NCI-H2107 (cell line): ENCODE measurements at regions not wholly inside any gene's neighbourhood (a gene's known extent, or its start where the extent isn't known, plus 50 kb on each side); places are given as distances from the start of the nearest gene placed in this dataset.
"Not testable (repeated sequence)": the region's sequence is repeated elsewhere in the genome, so short reads cannot be mapped to it uniquely, and the experiment has no call there.

ENCODE experiments used
- DNase-seq: peaks from one replicate; lab custom pipeline; 2025; lab: John Stamatoyannopoulos, UW

DNA sequence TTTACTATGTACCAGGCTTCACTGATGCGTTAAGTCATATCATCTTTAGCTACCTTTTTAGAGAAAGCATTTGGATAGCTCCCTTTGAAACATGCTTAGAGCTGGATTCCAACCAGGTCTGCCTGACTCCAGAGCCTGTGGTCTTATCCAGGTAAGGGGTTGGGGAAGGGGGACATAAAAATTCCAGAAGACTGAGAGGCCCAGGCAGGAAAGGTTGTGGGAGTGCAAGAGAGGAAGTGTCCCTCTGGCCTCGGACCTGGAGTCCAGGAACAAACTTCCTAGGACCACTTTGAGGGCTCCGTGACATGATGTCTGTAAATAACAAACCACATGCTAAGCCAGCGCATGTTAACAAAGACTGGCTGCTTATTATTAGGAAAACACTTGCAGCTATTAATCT is 163.0 kb upstream of the KCNG1 start:
- DNase-seq: no peak

GRCh38 chr20:51185277-51185676 is 162.4 kb upstream of the KCNG1 start:
- no peak for DNase-seq

GRCh38 chr20:51184289-51184688 is 161.4 kb upstream of the KCNG1 start:
- DNase-seq: no peak

- no peak for DNase-seq
Observed at GRCh38 chr20:51183451-51183850, 160.5 kb upstream of the KCNG1 start.

DNA sequence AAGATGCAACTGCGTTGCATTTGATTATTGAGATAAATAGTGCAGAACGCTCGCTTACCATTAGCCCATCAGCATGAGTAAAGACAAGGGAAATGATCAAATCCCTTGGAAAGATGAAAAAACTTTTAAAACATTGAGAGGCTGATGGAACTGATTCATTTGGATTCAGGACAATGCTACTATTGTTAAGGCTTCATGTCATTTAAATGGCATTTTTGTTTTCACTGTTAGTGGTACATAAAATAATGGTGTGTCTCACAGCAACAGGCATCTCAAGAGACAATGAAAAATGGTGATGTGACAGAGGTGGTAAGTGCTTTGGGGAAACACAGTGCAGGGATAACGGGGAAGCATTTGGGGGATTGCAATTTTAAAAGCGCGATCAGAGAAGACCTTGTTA is 159.7 kb upstream of the KCNG1 start:
- DNase-seq: no peak

DNA sequence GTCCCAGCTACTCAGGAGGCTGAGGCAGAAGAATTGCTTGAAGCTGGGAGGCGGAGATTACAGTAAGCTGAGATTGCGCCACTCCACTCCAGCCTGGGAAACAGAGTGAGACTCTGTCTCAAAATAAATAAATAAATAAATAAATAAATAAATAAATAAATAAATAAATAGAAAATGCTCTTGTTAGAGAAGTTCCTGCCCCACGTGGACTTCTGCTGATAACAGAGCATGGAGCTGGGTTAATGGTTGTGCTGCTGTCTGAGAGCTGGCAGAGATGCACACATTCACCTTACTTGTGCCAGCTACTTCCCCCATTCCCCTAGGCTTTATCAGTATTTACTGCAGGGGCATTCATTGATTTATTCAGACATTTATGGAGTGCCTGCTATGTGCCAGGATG is 155.2 kb upstream of the KCNG1 start:
- DNase-seq: no peak

GRCh38 chr20:51176876-51177275 is 154.0 kb upstream of the KCNG1 start:
- no peak for DNase-seq

GRCh38 chr20:51176446-51176845 is 153.5 kb upstream of the KCNG1 start:
- no peak for DNase-seq

- DNase-seq: no peak
Observed at GRCh38 chr20:51175724-51176123, 152.8 kb upstream of the KCNG1 start.

DNA sequence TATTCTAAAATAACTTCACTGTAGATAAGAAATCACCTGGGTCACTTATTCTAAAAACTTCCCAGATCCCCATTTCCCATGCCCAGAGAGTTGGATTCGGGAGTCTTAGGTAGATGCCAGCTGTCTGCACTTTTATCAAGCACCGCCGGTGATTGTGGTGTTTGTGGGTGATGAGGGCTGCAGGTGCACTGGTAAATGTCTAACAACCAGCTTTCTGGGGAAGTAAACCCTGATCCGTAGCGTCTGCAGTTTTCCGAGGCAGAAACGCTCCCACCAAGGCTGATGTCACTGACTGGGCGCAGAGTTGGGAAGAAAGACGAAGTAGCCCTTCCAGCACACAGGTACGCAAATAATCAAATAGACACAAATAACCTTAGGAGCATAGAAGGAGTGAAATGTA is 152.2 kb upstream of the KCNG1 start:
- no peak for DNase-seq

DNA sequence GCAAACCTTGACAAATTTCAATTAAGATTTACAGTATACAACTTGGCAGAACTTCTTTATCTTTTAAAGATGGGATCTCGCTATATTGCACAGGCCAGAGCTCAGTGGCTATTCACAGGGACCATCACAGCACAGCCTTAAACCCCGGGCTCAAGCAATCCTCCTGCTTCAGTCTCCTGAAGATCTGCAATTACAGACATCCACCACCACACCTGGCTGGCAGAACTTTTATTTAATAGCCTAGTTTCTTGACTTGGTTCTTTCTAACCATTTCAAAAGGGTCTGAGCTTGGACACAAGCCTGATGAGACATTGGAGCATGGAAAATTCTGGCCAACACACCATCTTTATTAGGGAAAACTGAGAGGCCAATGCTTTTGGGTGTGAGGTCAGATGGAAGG is 151.6 kb upstream of the KCNG1 start:
- DNase-seq: no peak

GRCh38 chr20:51172558-51173428 is 149.9 kb upstream of the KCNG1 start:
- no peak for DNase-seq

DNA sequence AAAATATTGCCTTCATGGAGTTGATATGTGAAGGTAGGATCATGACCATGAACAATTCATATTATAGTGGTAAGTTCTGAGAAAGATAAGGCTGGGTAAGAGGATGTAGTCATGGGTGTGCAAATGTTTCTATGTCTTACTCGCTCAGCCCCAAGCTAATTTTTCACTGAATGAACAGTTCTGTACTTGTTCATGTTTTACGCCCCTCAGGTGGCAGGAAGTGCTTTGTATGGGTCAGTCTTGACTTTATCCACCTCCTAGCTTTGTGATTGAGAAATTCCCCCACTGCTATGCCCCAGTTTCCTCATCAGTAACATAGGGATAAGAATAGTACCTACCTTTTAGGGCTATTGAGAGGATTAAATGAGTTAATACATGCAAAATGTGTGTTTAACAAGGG is 148.2 kb upstream of the KCNG1 start:
- DNase-seq: no peak

- DNase-seq: no peak
Observed at GRCh38 chr20:51169813-51170212, 146.9 kb upstream of the KCNG1 start.

GRCh38 chr20:51167911-51168310 is 145.0 kb upstream of the KCNG1 start:
- not testable (repeated sequence) for DNase-seq

GRCh38 chr20:51166489-51166888 is 143.6 kb upstream of the KCNG1 start:
- no peak for DNase-seq

- DNase-seq: no peak
Observed at GRCh38 chr20:51165131-51165530, 142.2 kb upstream of the KCNG1 start.

DNA sequence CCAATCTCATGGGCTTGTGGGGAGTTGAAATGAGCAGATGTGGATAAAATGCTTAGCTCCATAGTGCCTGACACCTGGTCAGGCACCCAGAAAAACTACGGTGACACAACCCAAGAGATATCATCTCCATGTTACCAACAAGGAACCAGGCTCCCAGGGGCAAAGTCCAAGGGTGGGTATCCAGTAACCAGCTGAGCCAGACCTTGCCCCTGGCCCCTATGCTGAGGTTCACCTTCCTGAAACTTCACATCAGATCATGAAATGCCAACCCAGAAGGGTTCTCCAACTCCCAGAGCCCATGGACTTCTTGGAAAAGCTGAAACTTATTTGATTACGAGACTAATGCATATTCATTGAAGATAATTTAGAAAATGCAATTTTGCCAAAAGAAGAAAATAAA is 141.8 kb upstream of the KCNG1 start:
- no peak for DNase-seq

DNA sequence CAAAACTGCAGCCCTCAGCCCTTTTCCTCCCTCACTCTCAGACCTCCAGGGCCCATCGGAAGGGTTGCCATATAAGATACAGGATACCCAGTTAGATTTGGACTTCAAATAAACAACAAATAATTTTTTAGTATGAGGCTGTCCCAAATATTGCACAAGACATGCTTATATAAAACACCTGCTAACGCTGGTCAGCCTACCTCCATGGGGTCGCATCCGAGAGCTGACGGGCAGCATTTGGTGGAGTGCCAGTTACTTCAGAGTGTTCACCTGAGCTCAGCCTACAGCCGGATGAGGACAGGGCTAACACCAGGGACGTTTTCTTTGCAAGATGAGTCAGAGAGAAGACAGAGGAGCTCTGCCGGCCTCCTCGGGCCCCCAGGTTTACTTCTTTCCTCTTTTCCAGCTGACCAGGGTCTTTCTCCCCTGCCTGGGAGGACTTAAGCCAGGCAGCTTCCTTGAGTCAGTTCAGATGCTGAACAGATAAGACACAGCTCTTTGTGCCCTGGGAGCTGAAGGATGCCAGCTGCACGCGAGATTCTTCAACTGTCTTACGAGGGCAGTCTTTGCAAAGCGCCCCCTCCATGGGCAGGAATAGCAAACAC is 141.2 kb upstream of the KCNG1 start:
- DNase-seq: no peak

- DNase-seq: no peak
Observed at GRCh38 chr20:51162015-51162414, 139.1 kb upstream of the KCNG1 start.

DNA sequence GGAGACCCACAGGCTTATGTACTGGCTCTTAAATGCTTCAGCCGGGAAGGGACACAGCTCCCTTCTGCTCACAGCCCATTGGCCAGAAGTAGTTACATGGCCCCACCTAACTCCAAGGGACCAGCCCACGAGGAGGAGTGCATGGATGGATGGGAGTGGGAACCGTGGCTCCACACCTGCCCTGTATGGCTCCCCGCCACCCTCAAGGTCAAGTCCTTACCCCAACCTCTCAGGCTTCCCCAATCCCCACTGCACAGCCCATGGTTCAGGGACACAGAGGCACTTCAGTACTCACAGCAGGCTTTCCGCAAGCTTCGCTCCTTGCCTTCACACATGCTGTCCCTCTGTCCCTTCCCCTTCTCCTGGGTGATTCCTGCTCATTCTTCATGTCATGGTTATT is 137.9 kb upstream of the KCNG1 start:
- DNase-seq: no peak

DNA sequence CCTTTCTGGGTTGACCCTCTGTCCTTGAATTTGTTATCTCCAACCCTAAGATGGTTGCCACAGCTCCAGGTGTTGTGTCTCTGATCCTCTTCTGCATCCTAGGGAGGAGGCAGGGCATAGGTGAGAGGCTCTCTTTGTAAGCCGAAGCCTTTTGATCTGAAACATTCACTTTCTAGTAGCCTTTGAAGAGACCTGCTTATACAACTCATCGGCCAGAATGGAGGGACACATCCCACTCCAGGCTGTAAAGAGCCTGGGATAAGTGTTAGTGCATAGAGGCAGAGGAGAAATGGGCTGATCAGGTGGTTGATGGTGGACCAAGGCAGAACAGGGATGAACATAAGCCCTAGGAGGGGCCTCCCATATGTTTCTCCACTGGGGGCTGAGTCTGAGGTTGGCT is 137.1 kb upstream of the KCNG1 start:
- no peak for DNase-seq

DNA sequence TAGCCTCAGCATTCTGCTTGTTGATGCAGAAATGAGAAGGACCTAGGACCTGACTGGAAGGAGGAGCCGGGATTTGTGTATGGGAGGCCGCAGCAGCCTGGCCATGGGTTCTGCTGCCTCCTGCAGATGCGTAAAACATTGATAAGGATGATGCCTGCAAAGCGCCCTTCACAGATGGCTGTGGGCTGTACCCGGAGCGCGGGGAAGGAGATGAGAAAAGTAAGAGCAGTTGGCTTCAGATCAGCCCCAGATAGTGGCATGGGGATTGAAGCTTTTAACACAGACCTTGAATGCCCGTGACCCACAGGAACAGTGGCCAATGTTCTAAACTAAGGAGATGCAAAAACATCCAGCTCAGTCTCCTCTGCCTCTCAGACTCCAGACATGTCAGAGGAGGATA is 136.4 kb upstream of the KCNG1 start:
- no peak for DNase-seq

- DNase-seq: no peak
Observed at GRCh38 chr20:51158226-51158625, 135.3 kb upstream of the KCNG1 start.
